GM12878 (cell line): ENCODE measurements at regions not wholly inside any gene's neighbourhood (a gene's known extent, or its start where the extent isn't known, plus 50 kb on each side); places are given as distances from the start of the nearest gene placed in this dataset.

Experiments used
- CHD4 ChIP-seq: fragments of 200-600 bp; sonication (generic); IDR thresholded peaks from 2 replicates; pipeline ENCODE4 v1.6.1; 2016; ENCODE audit warnings: mild to moderate bottlenecking
- EZH2 ChIP-seq: IDR thresholded peaks from 2 replicates; pipeline ENCODE4 v1.6.1; 2012; ENCODE audit warnings: low read depth, mild to moderate bottlenecking, control low read depth, inconsistent platforms, low read length, borderline replicate concordance; ENCODE audit not compliant: control insufficient read depth
- HDAC2 ChIP-seq: fragments of 200-600 bp; sonication (generic); IDR thresholded peaks from 2 replicates; pipeline ENCODE4 v1.6.1; 2017
- KDM1A ChIP-seq: fragments of 200-600 bp; sonication (generic); IDR thresholded peaks from 2 replicates; pipeline ENCODE4 v1.6.1; 2016; ENCODE audit warnings: borderline replicate concordance
- PAX8 ChIP-seq: fragments of 450-650 bp; IDR thresholded peaks from 2 replicates; pipeline ENCODE4 v1.6.1; 2017; ENCODE audit warnings: mild to moderate bottlenecking, moderate library complexity
- POLR2AphosphoS5 ChIP-seq: IDR thresholded peaks from 2 replicates; pipeline ENCODE4 v1.6.1; 2011; ENCODE audit warnings: mild to moderate bottlenecking, low read length, inconsistent platforms
- TAF1 ChIP-seq: IDR thresholded peaks from 2 replicates; pipeline ENCODE4 v1.6.1; 2011; ENCODE audit warnings: mild to moderate bottlenecking, low read depth, low read length, borderline replicate concordance
- ZNF274 ChIP-seq: IDR thresholded peaks from one replicate; pipeline ENCODE4 v1.8.0; 2011; ENCODE audit not compliant: insufficient read length, insufficient read depth
- TF ChIP-seq, protein P1 (sequence below): IDR thresholded peaks from 2 replicates; pipeline ENCODE4 v1.6.1; 2012; ENCODE audit warnings: low read depth, low read length, improper control_type of control experiment
- TF ChIP-seq, protein P2 (sequence below): IDR thresholded peaks from 2 replicates; pipeline ENCODE4 v1.6.1; 2011; ENCODE audit warnings: borderline replicate concordance, low read depth, mild to moderate bottlenecking, moderate library complexity, low read length; ENCODE audit not compliant: insufficient read depth, poor library complexity, severe bottlenecking
- TF ChIP-seq, protein P3 (sequence below), 3 experiments: IDR thresholded peaks in 2 of 3; conservative IDR thresholded peaks in 1 of 3; 2 replicates each; pipeline ENCODE4 v1.5.1; 2011; ENCODE audit warnings: low read depth in 3 of 3, low read length in 3 of 3, mild to moderate bottlenecking in 3 of 3, control low read depth in 2 of 3, moderate library complexity in 2 of 3, inconsistent platforms in 1 of 3, mixed read lengths in 1 of 3; ENCODE audit not compliant: control insufficient read depth in 2 of 3, insufficient read depth in 1 of 3; ENCODE audit errors: extremely low read depth in 1 of 3

DNA sequence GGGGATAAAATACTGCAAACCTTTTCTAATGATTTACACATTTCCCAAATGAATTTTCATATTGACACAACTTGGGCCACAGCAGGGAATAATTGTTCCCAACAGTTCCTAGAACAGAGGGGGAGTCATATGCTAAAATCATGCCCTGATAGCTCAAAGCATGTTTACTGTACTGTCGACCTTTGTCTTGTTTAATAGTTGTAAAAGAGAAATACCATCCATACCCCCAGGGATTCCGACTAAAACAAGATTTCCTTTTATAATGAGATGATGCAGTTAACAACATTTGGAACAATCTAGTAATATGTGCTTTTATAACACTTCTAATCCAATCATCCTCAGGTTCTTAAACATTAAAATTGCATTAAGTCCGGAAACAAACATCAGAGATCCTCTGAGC lies 759.7 kb downstream of the OLFM4 start:
- TF ChIP-seq PAX8 = no peak
- no peak for TF ChIP-seq EZH2
- TF ChIP-seq TAF1 = no peak
- TF ChIP-seq ZNF274 = no peak
- TF ChIP-seq KDM1A = no peak
- no peak for TF ChIP-seq CHD4
- no peak for TF ChIP-seq POLR2AphosphoS5
- TF ChIP-seq, protein P1, sequence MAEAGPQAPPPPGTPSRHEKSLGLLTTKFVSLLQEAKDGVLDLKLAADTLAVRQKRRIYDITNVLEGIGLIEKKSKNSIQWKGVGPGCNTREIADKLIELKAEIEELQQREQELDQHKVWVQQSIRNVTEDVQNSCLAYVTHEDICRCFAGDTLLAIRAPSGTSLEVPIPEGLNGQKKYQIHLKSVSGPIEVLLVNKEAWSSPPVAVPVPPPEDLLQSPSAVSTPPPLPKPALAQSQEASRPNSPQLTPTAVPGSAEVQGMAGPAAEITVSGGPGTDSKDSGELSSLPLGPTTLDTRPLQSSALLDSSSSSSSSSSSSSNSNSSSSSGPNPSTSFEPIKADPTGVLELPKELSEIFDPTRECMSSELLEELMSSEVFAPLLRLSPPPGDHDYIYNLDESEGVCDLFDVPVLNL = no peak
- TF ChIP-seq, protein P2, sequence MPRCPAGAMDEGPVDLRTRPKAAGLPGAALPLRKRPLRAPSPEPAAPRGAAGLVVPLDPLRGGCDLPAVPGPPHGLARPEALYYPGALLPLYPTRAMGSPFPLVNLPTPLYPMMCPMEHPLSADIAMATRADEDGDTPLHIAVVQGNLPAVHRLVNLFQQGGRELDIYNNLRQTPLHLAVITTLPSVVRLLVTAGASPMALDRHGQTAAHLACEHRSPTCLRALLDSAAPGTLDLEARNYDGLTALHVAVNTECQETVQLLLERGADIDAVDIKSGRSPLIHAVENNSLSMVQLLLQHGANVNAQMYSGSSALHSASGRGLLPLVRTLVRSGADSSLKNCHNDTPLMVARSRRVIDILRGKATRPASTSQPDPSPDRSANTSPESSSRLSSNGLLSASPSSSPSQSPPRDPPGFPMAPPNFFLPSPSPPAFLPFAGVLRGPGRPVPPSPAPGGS = no peak
- no peak for TF ChIP-seq HDAC2
- TF ChIP-seq, protein P3, sequence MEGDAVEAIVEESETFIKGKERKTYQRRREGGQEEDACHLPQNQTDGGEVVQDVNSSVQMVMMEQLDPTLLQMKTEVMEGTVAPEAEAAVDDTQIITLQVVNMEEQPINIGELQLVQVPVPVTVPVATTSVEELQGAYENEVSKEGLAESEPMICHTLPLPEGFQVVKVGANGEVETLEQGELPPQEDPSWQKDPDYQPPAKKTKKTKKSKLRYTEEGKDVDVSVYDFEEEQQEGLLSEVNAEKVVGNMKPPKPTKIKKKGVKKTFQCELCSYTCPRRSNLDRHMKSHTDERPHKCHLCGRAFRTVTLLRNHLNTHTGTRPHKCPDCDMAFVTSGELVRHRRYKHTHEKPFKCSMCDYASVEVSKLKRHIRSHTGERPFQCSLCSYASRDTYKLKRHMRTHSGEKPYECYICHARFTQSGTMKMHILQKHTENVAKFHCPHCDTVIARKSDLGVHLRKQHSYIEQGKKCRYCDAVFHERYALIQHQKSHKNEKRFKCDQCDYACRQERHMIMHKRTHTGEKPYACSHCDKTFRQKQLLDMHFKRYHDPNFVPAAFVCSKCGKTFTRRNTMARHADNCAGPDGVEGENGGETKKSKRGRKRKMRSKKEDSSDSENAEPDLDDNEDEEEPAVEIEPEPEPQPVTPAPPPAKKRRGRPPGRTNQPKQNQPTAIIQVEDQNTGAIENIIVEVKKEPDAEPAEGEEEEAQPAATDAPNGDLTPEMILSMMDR (IDR thresholded peaks at IDR 0.05 in 2 of 3, conservative IDR thresholded peaks at IDR 0.05 in 1 of 3; ENCODE audit: control insufficient read depth in 2 of 3, extremely low read depth in 1 of 3, insufficient read depth in 1 of 3, low read depth in 3 of 3, low read length in 3 of 3) = no peak
